OCI-LY7 (cell line): ENCODE measurements at regions not wholly inside any gene's neighbourhood (a gene's known extent, or its start where the extent isn't known, plus 50 kb on each side); places are given as distances from the start of the nearest gene placed in this dataset.

Experiments used
- BruUV-seq: library from RNA; stranded (reverse); fragments of 400-500 nt; replicated peaks from 2 replicates; lab custom pipeline; 2021; lab: Mats Ljungman, UMichigan
- CTCF ChIA-PET: fragments of 300-600 bp; sonication (Branson Sonifier 250); formaldehyde crosslinking; loops from one replicate; lab custom pipeline; 2022; ENCODE audit warnings: antibody characterized with exemption; ENCODE audit not compliant: unreplicated experiment; lab: Charles Lee
- POLR2A ChIA-PET: fragments of 300-600 bp; sonication (Branson Sonifier 250); formaldehyde crosslinking; loops from one replicate; lab custom pipeline; 2022; ENCODE audit warnings: antibody characterized with exemption; lab: Charles Lee
- DNase-seq: peaks from one replicate; pipeline ENCODE4 v3.0.0-alpha.2; 2015; ENCODE audit warnings: low spot score
- H2AFZ ChIP-seq: fragments of 200-600 bp; sonication (generic), shearing (Covaris generic); 2 replicates; pipeline ENCODE4 v1.6.1; 2014; ENCODE audit warnings: mild to moderate bottlenecking, antibody characterized with exemption, low read length, moderate library complexity
- H3K27ac ChIP-seq: fragments of 200-600 bp; sonication (generic); 2 replicates; pipeline ENCODE4 v1.5.1; 2014; ENCODE audit warnings: mixed run types, low read depth, mild to moderate bottlenecking, moderate library complexity, low read length, inconsistent platforms; ENCODE audit not compliant: poor library complexity, severe bottlenecking
- H3K36me3 ChIP-seq: fragments of 200-600 bp; sonication (generic); 2 replicates; pipeline ENCODE4 v1.6.1; 2014; ENCODE audit warnings: mild to moderate bottlenecking, antibody characterized with exemption, low read length, moderate library complexity, mixed read lengths; ENCODE audit not compliant: insufficient read depth
- H3K4me1 ChIP-seq: fragments of 200-600 bp; sonication (generic); 2 replicates; pipeline ENCODE4 v1.5.1; 2014; ENCODE audit warnings: mild to moderate bottlenecking, low read length; ENCODE audit not compliant: insufficient read depth, poor library complexity, severe bottlenecking
- H3K4me2 ChIP-seq: fragments of 200-600 bp; sonication (generic); 2 replicates; pipeline ENCODE4 v1.6.1; 2014; ENCODE audit warnings: mild to moderate bottlenecking, low read length
- H3K4me3 ChIP-seq: fragments of 200-600 bp; sonication (generic); 2 replicates; pipeline ENCODE4 v1.5.1; 2014; ENCODE audit warnings: mild to moderate bottlenecking, low read depth, low read length; ENCODE audit not compliant: poor library complexity, severe bottlenecking
- H3K79me2 ChIP-seq: fragments of 200-600 bp; sonication (generic); 2 replicates; pipeline ENCODE4 v1.6.1; 2016; ENCODE audit warnings: low read depth, mild to moderate bottlenecking, low read length, moderate library complexity, mixed read lengths; ENCODE audit not compliant: insufficient read depth
- H3K9me2 ChIP-seq: fragments of 200-600 bp; sonication (generic); 2 replicates; pipeline ENCODE4 v1.6.1; 2016; ENCODE audit warnings: mild to moderate bottlenecking, low read length, mixed read lengths; ENCODE audit not compliant: insufficient read depth
- H3K9me3 ChIP-seq: fragments of 200-600 bp; sonication (generic); 2 replicates; pipeline ENCODE4 v1.6.1; 2014; ENCODE audit warnings: mild to moderate bottlenecking, mixed run types, low read length, mixed read lengths
- H4K20me1 ChIP-seq: fragments of 200-600 bp; sonication (generic); 2 replicates; pipeline ENCODE4 v1.6.1; 2014; ENCODE audit warnings: mild to moderate bottlenecking, antibody characterized with exemption, low read length, moderate library complexity, mixed read lengths; ENCODE audit not compliant: insufficient read depth
- EZH2phosphoT487 ChIP-seq: fragments of 200-600 bp; sonication (generic); IDR thresholded peaks from 2 replicates; pipeline ENCODE4 v1.6.1; 2018; ENCODE audit warnings: low read depth, borderline replicate concordance, mild to moderate bottlenecking, mixed run types, antibody characterized with exemption, low read length, moderate library complexity, mixed read lengths
- intact Hi-C: fragments of 100-400 bp; cut with micrococcal nuclease; formaldehyde crosslinking; loops from one replicate; pipeline ENCODE4 v1.10.0; 2022; ENCODE audit not compliant: unreplicated experiment
- TF ChIP-seq, protein P1 (sequence below): fragments of 200-600 bp; sonication (generic); conservative IDR thresholded peaks from 2 replicates; pipeline ENCODE4 v1.5.1; 2014; ENCODE audit warnings: mild to moderate bottlenecking, antibody characterized with exemption, low read length, moderate library complexity, mixed read lengths

DNA sequence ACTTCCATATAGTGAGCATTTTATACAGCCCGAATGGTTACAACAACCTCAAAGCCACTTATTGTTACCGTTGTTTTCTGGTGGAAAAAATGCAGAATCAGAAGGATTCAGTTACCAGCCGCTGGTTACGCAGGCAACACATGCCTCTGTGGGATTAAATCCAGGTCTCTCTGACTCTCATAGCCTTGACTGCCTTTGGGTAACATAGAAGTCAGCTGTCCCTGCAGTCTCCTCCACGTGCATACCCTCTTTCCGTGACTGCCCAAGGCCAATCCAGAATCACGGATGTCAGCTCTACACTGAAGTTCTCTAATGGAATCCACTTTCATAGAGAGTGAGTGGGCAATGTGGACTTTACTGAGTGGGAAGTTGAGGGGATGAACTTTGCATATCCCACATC, 189.5 kb upstream of the DNAJC19 start:
- no peaks in the 10 kb centered on the region for H3K36me3 ChIP-seq
- intact Hi-C loops, result no loop called here
- no peak overlapping the region for H3K4me2 ChIP-seq
- H4K20me1 ChIP-seq, result no peaks in the 10 kb centered on the region
- H3K27ac ChIP-seq, result no peak overlapping the region
- no peak overlapping the region for H3K4me3 ChIP-seq
- CTCF ChIA-PET, result no interaction called here
- no peak for DNase-seq
- TF ChIP-seq, protein P1, sequence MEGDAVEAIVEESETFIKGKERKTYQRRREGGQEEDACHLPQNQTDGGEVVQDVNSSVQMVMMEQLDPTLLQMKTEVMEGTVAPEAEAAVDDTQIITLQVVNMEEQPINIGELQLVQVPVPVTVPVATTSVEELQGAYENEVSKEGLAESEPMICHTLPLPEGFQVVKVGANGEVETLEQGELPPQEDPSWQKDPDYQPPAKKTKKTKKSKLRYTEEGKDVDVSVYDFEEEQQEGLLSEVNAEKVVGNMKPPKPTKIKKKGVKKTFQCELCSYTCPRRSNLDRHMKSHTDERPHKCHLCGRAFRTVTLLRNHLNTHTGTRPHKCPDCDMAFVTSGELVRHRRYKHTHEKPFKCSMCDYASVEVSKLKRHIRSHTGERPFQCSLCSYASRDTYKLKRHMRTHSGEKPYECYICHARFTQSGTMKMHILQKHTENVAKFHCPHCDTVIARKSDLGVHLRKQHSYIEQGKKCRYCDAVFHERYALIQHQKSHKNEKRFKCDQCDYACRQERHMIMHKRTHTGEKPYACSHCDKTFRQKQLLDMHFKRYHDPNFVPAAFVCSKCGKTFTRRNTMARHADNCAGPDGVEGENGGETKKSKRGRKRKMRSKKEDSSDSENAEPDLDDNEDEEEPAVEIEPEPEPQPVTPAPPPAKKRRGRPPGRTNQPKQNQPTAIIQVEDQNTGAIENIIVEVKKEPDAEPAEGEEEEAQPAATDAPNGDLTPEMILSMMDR, result no peak
- no peak for TF ChIP-seq EZH2phosphoT487
- H3K9me2 ChIP-seq, result no peaks in the 10 kb centered on the region
- BruUV-seq, result no TSS peak
- POLR2A ChIA-PET, result interaction anchor here (0.6 kb wide), 1 partner anchor 525 kb away, joined by 8 read pairs; no protein-coding TSS in a partner anchor
- no peak overlapping the region for H2AFZ ChIP-seq
- H3K4me1 ChIP-seq, result no peaks in the 10 kb centered on the region
- H3K9me3 ChIP-seq, result no peaks in the 10 kb centered on the region
- H3K79me2 ChIP-seq, result no peaks in the 10 kb centered on the region

DNA sequence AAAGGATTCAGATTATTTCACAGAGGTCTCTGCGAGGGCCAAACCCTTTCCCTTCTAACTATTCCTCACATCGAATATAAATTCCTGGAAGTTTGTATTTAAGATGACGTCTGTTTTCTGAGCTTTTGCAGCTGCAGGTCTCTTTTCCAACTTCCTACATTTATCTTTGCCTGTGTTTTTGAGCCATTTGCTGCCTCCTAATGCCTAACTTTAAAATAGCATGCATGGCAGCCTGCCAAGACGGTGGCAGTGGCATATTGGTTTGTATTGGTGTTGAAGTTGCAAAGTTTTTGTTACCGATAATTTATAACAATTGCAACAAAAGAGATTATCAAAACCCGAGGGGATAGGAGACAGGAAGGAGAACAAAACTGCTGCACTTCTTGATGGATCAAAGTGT, 187.1 kb upstream of the DNAJC19 start:
- BruUV-seq, result no TSS peak
- Histone ChIP-seq H2AFZ (no peak overlapping the region), H4K20me1 (no peaks in the 10 kb centered on the region), H3K9me3 (no peaks in the 10 kb centered on the region), H3K36me3 (no peaks in the 10 kb centered on the region), H3K4me1 (no peaks in the 10 kb centered on the region), H3K79me2 (no peaks in the 10 kb centered on the region), H3K9me2 (no peaks in the 10 kb centered on the region), H3K27ac (no peak overlapping the region), H3K4me3 (no peak overlapping the region), H3K4me2 (no peak overlapping the region)
- CTCF ChIA-PET, result no interaction called here
- intact Hi-C loops, result loop anchor here (2.0 kb wide), 1 partner anchor 74 kb away; no protein-coding TSS in a partner anchor
- TF ChIP-seq, protein P1, result peak; percentile 62
- no peak for TF ChIP-seq EZH2phosphoT487
- DNase-seq, result peak; percentile 14
- POLR2A ChIA-PET, result no interaction called here

DNA sequence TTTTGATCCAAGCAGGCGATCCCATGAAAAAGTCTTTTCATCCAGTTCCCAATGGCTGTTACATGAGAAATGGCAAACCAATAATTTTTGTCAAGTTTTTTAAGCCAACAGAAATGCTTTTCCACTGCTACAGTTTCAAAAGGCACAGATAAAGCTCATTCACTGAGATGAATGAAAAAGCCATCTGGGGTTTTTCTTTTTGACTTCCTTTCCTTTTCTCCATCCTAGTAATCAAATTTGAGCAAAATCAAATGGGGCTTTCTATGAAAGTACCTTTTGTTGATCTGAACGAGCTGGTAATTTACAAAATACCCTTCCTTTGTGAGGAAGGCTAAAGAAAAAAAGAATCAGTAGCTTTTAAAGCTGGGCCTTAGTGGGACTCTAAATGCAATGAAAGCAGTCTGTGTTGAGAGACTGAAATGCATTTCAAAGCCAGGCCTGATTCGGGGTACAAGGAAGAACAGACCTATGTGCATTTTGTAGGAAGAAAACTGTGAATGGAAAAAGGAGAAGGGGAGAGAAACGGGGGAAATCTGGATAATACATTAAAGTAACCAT, 185.2 kb upstream of the DNAJC19 start:
- BruUV-seq, result no TSS peak
- Histone ChIP-seq H2AFZ (no peak overlapping the region), H3K9me3 (no peaks in the 10 kb centered on the region), H3K4me2 (no peak overlapping the region), H4K20me1 (no peaks in the 10 kb centered on the region), H3K4me3 (no peak overlapping the region), H3K9me2 (no peaks in the 10 kb centered on the region), H3K4me1 (no peaks in the 10 kb centered on the region), H3K36me3 (no peaks in the 10 kb centered on the region), H3K27ac (no peak overlapping the region), H3K79me2 (no peaks in the 10 kb centered on the region)
- no peak for DNase-seq
- intact Hi-C loops, result no loop called here
- TF ChIP-seq EZH2phosphoT487, result no peak
- TF ChIP-seq, protein P1, result no peak
- POLR2A ChIA-PET, result no interaction called here
- CTCF ChIA-PET, result no interaction called here
